ENCODE measurements at regions not wholly inside any gene's neighbourhood (a gene's known extent, or its start where the extent isn't known, plus 50 kb on each side); places are given as distances from the start of the nearest gene placed in this dataset.

DNA sequence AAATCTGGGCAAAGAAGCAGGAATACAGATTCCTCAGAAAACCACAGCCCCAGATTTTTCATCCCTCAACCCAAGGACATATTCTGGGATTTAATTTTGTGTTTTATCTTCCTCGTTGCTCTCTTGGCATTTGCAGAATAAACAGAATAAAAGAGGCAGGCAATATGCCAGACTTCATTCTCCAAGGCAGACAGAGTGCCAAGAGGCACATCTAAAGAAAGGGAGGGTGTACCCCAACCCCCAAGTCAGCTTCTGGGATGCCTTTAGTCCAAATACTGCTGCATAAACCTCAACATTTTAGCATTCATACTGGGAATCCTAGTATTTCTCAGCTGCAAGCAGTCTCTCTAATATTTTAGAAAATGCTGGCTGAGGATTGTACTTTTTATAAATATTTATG lies 629.2 kb downstream of the KLHL13 start:
- DNase-seq = no peak
- H3F3A ChIP-seq (ENCODE audit: insufficient read depth, low read depth) = no peaks in the 10 kb centered on the region
- no peaks in the 10 kb centered on the region for H3K9me2 ChIP-seq (ENCODE audit: insufficient read depth)
- H3K79me2 ChIP-seq (ENCODE audit: low read depth) = no peaks in the 10 kb centered on the region
- H3K27me3 ChIP-seq (ENCODE audit: insufficient read depth, low read depth) = no peaks in the 10 kb centered on the region
- H4K20me1 ChIP-seq (ENCODE audit: insufficient read depth) = no peaks in the 10 kb centered on the region
- TF ChIP-seq EZH2 (IDR thresholded peaks at IDR 0.05; ENCODE audit: low read depth) = no peak
- TF ChIP-seq, protein P1, sequence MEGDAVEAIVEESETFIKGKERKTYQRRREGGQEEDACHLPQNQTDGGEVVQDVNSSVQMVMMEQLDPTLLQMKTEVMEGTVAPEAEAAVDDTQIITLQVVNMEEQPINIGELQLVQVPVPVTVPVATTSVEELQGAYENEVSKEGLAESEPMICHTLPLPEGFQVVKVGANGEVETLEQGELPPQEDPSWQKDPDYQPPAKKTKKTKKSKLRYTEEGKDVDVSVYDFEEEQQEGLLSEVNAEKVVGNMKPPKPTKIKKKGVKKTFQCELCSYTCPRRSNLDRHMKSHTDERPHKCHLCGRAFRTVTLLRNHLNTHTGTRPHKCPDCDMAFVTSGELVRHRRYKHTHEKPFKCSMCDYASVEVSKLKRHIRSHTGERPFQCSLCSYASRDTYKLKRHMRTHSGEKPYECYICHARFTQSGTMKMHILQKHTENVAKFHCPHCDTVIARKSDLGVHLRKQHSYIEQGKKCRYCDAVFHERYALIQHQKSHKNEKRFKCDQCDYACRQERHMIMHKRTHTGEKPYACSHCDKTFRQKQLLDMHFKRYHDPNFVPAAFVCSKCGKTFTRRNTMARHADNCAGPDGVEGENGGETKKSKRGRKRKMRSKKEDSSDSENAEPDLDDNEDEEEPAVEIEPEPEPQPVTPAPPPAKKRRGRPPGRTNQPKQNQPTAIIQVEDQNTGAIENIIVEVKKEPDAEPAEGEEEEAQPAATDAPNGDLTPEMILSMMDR (conservative IDR thresholded peaks at IDR 0.05) = no peak
- H3K36me3 ChIP-seq (ENCODE audit: low read depth) = no peaks in the 10 kb centered on the region
- no peaks in the 10 kb centered on the region for H3K4me1 ChIP-seq (replicated peaks; ENCODE audit: insufficient read depth)
- CTCF ChIA-PET = no interaction called here
- no TSS peak for BruUV-seq (replicated peaks)
- H3K4me3 ChIP-seq = no peak overlapping the region
- POLR2A ChIA-PET (ENCODE audit: unreplicated experiment) = no interaction called here
- intact Hi-C loops (cut with micrococcal nuclease; ENCODE audit: unreplicated experiment) = no loop called here
- no peak overlapping the region for H3K4me2 ChIP-seq
- no peak overlapping the region for H3K27ac ChIP-seq
- H3K9me3 ChIP-seq (ENCODE audit: insufficient read depth, low read depth) = no peaks in the 10 kb centered on the region; the same call in 1 of the 2 replicates
- no peak overlapping the region for H2AFZ ChIP-seq

DNA sequence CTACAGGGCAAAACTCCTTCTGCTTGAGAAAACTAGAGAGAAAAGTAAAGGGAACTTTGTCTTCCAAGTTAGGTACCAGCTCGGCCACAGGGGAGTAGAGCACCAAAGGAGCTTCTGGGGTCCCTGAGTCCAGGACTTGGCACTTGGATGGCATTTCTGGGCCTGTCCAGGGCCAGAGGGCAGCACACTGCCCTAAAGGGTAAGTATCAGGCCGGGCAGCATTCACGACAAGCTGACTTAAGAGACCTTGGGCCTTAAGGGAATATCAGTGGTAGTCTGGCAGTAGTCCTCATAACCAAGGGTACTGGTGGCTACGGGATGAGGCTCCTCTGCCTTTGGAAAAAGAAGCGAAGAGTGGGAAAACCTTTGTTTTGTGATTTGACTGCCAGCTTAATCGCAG lies 632.7 kb downstream of the KLHL13 start:
- H3K4me3 ChIP-seq = no peak overlapping the region
- H3K27me3 ChIP-seq (ENCODE audit: insufficient read depth, low read depth) = no peaks in the 10 kb centered on the region
- no TSS peak for BruUV-seq (replicated peaks)
- no peaks in the 10 kb centered on the region for H4K20me1 ChIP-seq (ENCODE audit: insufficient read depth)
- POLR2A ChIA-PET (ENCODE audit: unreplicated experiment) = no interaction called here
- no peak for DNase-seq
- no peak overlapping the region for H3K27ac ChIP-seq
- CTCF ChIA-PET = no interaction called here
- no peaks in the 10 kb centered on the region for H3K36me3 ChIP-seq (ENCODE audit: low read depth)
- no peaks in the 10 kb centered on the region for H3K9me2 ChIP-seq (ENCODE audit: insufficient read depth)
- H3K4me1 ChIP-seq (replicated peaks; ENCODE audit: insufficient read depth) = no peaks in the 10 kb centered on the region
- no peaks in the 10 kb centered on the region for H3K79me2 ChIP-seq (ENCODE audit: low read depth)
- no peak overlapping the region for H3K4me2 ChIP-seq
- intact Hi-C loops (cut with micrococcal nuclease; ENCODE audit: unreplicated experiment) = no loop called here
- TF ChIP-seq EZH2 (IDR thresholded peaks at IDR 0.05; ENCODE audit: low read depth) = no peak
- TF ChIP-seq, protein P1 (conservative IDR thresholded peaks at IDR 0.05) = no peak
- no peaks in the 10 kb centered on the region for H3K9me3 ChIP-seq (ENCODE audit: insufficient read depth, low read depth)
- H2AFZ ChIP-seq = no peak overlapping the region
- no peaks in the 10 kb centered on the region for H3F3A ChIP-seq (ENCODE audit: insufficient read depth, low read depth)

DNA sequence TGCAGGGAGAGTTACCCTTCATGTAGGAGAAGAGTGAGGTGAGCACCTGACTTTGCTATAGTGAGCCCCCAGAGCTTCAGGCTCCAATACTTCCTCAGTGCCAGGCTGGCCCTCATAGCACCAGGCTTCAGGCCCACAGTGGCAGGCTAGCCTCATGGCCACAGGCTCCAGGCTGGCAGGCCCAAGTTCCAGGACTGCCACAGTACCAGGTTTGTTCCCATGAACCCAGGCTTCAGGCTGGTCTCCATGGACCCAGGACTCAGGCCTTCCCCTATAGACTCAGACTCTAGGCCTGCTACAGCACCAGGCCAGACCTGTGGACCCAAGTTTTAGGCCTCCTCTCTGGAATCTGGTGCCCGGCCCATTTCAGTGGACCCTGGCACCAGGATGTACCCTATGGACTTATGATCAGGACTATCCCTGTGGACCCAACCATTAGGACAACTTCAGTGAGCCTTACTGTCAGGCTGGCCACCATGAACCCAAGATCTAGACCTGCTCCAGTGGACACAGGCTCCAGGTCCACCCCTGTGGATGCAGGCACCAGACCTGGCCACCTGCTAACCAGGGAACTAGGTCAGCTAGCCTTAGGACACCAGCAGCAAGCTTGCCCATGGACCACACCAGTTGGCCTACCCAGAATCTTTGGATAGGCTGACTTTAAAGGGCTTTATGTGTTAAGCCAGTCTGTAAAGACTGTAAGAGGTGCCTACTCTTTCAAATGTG lies 658.2 kb downstream of the KLHL13 start:
- no peaks in the 10 kb centered on the region for H3K27me3 ChIP-seq (ENCODE audit: insufficient read depth, low read depth)
- H2AFZ ChIP-seq = no peak overlapping the region
- intact Hi-C loops (cut with micrococcal nuclease; ENCODE audit: unreplicated experiment) = no loop called here
- H3F3A ChIP-seq (ENCODE audit: insufficient read depth, low read depth) = no peaks in the 10 kb centered on the region
- no peak for DNase-seq
- H4K20me1 ChIP-seq (ENCODE audit: insufficient read depth) = no peaks in the 10 kb centered on the region
- H3K27ac ChIP-seq = no peak overlapping the region
- BruUV-seq (replicated peaks) = no TSS peak
- H3K4me2 ChIP-seq = no peak overlapping the region
- no peaks in the 10 kb centered on the region for H3K9me2 ChIP-seq (ENCODE audit: insufficient read depth)
- no peaks in the 10 kb centered on the region; the same call in 1 of the 2 replicates for H3K9me3 ChIP-seq (ENCODE audit: insufficient read depth, low read depth)
- H3K4me3 ChIP-seq = no peak overlapping the region
- ChIA-PET CTCF (no interaction called here), POLR2A (ENCODE audit: unreplicated experiment) (no interaction called here)
- no peaks in the 10 kb centered on the region for H3K36me3 ChIP-seq (ENCODE audit: low read depth)
- no peaks in the 10 kb centered on the region for H3K79me2 ChIP-seq (ENCODE audit: low read depth)
- TF ChIP-seq, protein P1 (conservative IDR thresholded peaks at IDR 0.05) = no peak
- no peak for TF ChIP-seq EZH2 (IDR thresholded peaks at IDR 0.05; ENCODE audit: low read depth)
- no peaks in the 10 kb centered on the region for H3K4me1 ChIP-seq (replicated peaks; ENCODE audit: insufficient read depth)
